K562 (cell line): ENCODE measurements at regions not wholly inside any gene's neighbourhood (a gene's known extent, or its start where the extent isn't known, plus 50 kb on each side); places are given as distances from the start of the nearest gene placed in this dataset.

ENCODE experiments used
- ATAC-seq: fragments of 200-7000 bp; cut with Tn5 transposase; 3 replicates; pipeline ENCODE4 v1.9.1; 2020; ENCODE audit warnings: moderate library complexity
- BruUV-seq: library from RNA; stranded (reverse); fragments of 400-500 nt; replicated peaks from 2 replicates; lab custom pipeline; 2021; lab: Mats Ljungman, UMichigan
- CTCF ChIA-PET: fragments of 300-600 bp; formaldehyde crosslinking; extraction: SDS; loops from one replicate; lab custom pipeline; 2021; ENCODE audit warnings: low intra/inter-chr PET ratio; lab: Yijun Ruan, JAX
- POLR2A ChIA-PET: fragments of 300-600, 350-650 bp; sonication (Branson Sonifier 250); formaldehyde crosslinking; extraction: SDS; loops from one replicate; lab custom pipeline; 2021; ENCODE audit warnings: antibody characterized with exemption, inconsistent platforms; lab: Yijun Ruan, JAX
- DNase-seq, 4 experiments: peaks; one replicate each; pipeline versions ENCODE4 v3.0.0 to v3.0.0-alpha.2; 2011 to 2018; ENCODE audit warnings: low spot score in 3 of 4, mixed read lengths in 3 of 4; ENCODE audit errors: extremely low read depth in 1 of 4
- FAIRE-seq: peaks from 2 replicates; lab custom pipeline; 2011; peaks lifted over from hg19 to GRCh38; lab: Jason Lieb, UNC
- H2AFZ ChIP-seq: 2 replicates; pipeline ENCODE4 v1.6.0; 2011; ENCODE audit warnings: low read depth, low read length, control low read depth, inconsistent platforms
- H3K27ac ChIP-seq: fragments of 200-600 bp; 3 replicates; pipeline ENCODE4 v1.8.0; 2011; ENCODE audit warnings: low read depth, mild to moderate bottlenecking, control low read depth, inconsistent platforms, low read length, moderate library complexity, mixed read lengths; ENCODE audit errors: extremely low read depth
- H3K27me3 ChIP-seq, 2 experiments: fragments of 300-600 bp in 1 of 2; 2 replicates in 1 of 2; 3 replicates in 1 of 2; pipeline versions ENCODE4 v1.6.0 to v1.8.0; 2011; ENCODE audit warnings: inconsistent platforms in 2 of 2, low read length in 2 of 2, mild to moderate bottlenecking in 1 of 2, mixed read lengths in 1 of 2, moderate library complexity in 1 of 2; ENCODE audit not compliant: control insufficient read depth in 2 of 2, insufficient read depth in 2 of 2
- H3K36me3 ChIP-seq: fragments of 300-600 bp; 3 replicates; pipeline ENCODE4 v1.8.0; 2011; ENCODE audit warnings: mild to moderate bottlenecking, low read length, inconsistent platforms; ENCODE audit not compliant: control insufficient read depth, insufficient read depth
- H3K4me1 ChIP-seq, 2 experiments: fragments of 200-600 bp in 1 of 2; replicated peaks in 1 of 2; 2 replicates in 1 of 2; 3 replicates in 1 of 2; pipeline versions ENCODE4 v1.5.1 to v1.8.0; 2011; ENCODE audit warnings: inconsistent platforms in 2 of 2, low read length in 2 of 2, mild to moderate bottlenecking in 1 of 2, mixed read lengths in 1 of 2, moderate library complexity in 1 of 2; ENCODE audit not compliant: control insufficient read depth in 2 of 2, insufficient read depth in 2 of 2
- H3K4me2 ChIP-seq: 2 replicates; pipeline ENCODE4 v1.6.1; 2011; ENCODE audit warnings: low read length, control low read depth, inconsistent platforms, mixed read lengths; ENCODE audit not compliant: insufficient read depth
- H3K4me3 ChIP-seq: fragments of 200-600 bp; sonication (generic), shearing (Covaris generic); 2 replicates; pipeline ENCODE4 v1.5.1; 2016; ENCODE audit warnings: control low read depth, inconsistent platforms
- H3K79me2 ChIP-seq: fragments of 200-600 bp; 3 replicates; pipeline ENCODE4 v1.8.0; 2011; ENCODE audit warnings: low read length, inconsistent platforms; ENCODE audit not compliant: control insufficient read depth, insufficient read depth
- H3K9ac ChIP-seq, 2 experiments: 2 replicates each; pipeline versions ENCODE4 v1.6.0 to v1.6.1; 2011; ENCODE audit warnings: low read depth in 2 of 2, low read length in 2 of 2, control low read depth in 1 of 2, inconsistent platforms in 1 of 2, mild to moderate bottlenecking in 1 of 2, mixed read lengths in 1 of 2; ENCODE audit not compliant: insufficient read depth in 1 of 2
- H3K9me1 ChIP-seq: one replicate; pipeline ENCODE4 v1.6.0; 2011; ENCODE audit warnings: inconsistent platforms, mild to moderate bottlenecking, low read length, moderate library complexity; ENCODE audit not compliant: control insufficient read depth, insufficient read depth
- H3K9me3 ChIP-seq: replicated peaks from 2 replicates; pipeline ENCODE4 v1.5.1; 2011; ENCODE audit warnings: low read depth, low read length, inconsistent platforms; ENCODE audit not compliant: control insufficient read depth, insufficient read depth
- H4K20me1 ChIP-seq: replicated peaks from 2 replicates; pipeline ENCODE4 v1.6.1; 2011; ENCODE audit warnings: low read length, inconsistent platforms, mixed read lengths; ENCODE audit not compliant: control insufficient read depth, insufficient read depth
- ELF2 ChIP-seq: fragments of 250-450 bp; sonication (Bioruptor Pico); IDR thresholded peaks from 2 replicates; pipeline ENCODE4 v1.5.0; 2021; ENCODE audit warnings: mild to moderate bottlenecking
- ETV5 ChIP-seq: sonication (generic); formaldehyde crosslinking; IDR thresholded peaks from 2 replicates; pipeline ENCODE4 v1.4.0; 2020; ENCODE audit warnings: low read depth, mild to moderate bottlenecking, missing genetic modification reagents
- FOXJ3 ChIP-seq: sonication (generic); formaldehyde crosslinking; IDR thresholded peaks from 2 replicates; pipeline ENCODE4 v1.4.0; 2020; ENCODE audit warnings: mild to moderate bottlenecking, missing genetic modification reagents
- GABPB2 ChIP-seq: fragments of 250-450 bp; sonication (Bioruptor Pico); conservative IDR thresholded peaks from 2 replicates; pipeline ENCODE4 v1.5.1; 2021; ENCODE audit warnings: mild to moderate bottlenecking
- HNRNPH1 ChIP-seq: fragments of 200-400 bp; formaldehyde crosslinking; optimal IDR thresholded peaks from 2 replicates; pipeline ENCODE3; 2017; ENCODE audit warnings: low read depth, mild to moderate bottlenecking, low read length, moderate library complexity
- NR4A1 ChIP-seq, 2 experiments: fragments of 250-450 bp in 1 of 2; fragments of 450-650 bp in 1 of 2; sonication (Bioruptor Pico) in 1 of 2; IDR thresholded peaks; 2 replicates each; pipeline versions ENCODE4 v1.4.0 to v1.6.1; 2016 to 2020; ENCODE audit warnings: mild to moderate bottlenecking in 2 of 2, missing compliant biosample characterization in 1 of 2, missing genetic modification characterization in 1 of 2, moderate library complexity in 1 of 2
- POU5F1 ChIP-seq: fragments of 150-350 bp; IDR thresholded peaks from 2 replicates; pipeline ENCODE4 v1.6.1; 2014; ENCODE audit warnings: borderline replicate concordance, low read length, low read depth, mild to moderate bottlenecking; ENCODE audit not compliant: partially characterized antibody
- SNIP1 ChIP-seq: fragments of 450-650 bp; IDR thresholded peaks from 2 replicates; pipeline ENCODE4 v1.7.1; 2017; ENCODE audit warnings: low read depth, mild to moderate bottlenecking
- YY1 ChIP-seq, 3 experiments: IDR thresholded peaks; 2 replicates each; pipeline ENCODE4 v1.6.1; 2011; ENCODE audit warnings: low read length in 2 of 3, mild to moderate bottlenecking in 2 of 3, moderate library complexity in 2 of 3, borderline replicate concordance in 1 of 3, control low read depth in 1 of 3, low read depth in 1 of 3; ENCODE audit not compliant: insufficient read depth in 3 of 3, insufficient replicate concordance in 2 of 3, control insufficient read depth in 1 of 3, insufficient read length in 1 of 3; ENCODE audit errors: extremely low read depth in 1 of 3
- ZBTB7A ChIP-seq: IDR thresholded peaks from 2 replicates; pipeline ENCODE4 v1.6.1; 2011; ENCODE audit warnings: low read depth, mild to moderate bottlenecking, low read length, moderate library complexity, borderline replicate concordance; ENCODE audit not compliant: control insufficient read depth
- ZNF57 ChIP-seq: fragments of 450-650 bp; formaldehyde crosslinking; IDR thresholded peaks from 2 replicates; pipeline ENCODE4 v1.4.0; 2020; ENCODE audit warnings: mild to moderate bottlenecking, moderate library complexity
- WGBS: fragments of 100-300 bp; shearing (Covaris generic); methylation state at CpG from one replicate; pipeline ENCODE4 v1.1.6; 2016; ENCODE audit warnings: low coverage, mixed read lengths; ENCODE audit not compliant: insufficient coverage; ENCODE audit errors: missing lambda C conversion rate; 5-methylcytosine and 5-hydroxymethylcytosine counted together
- in situ Hi-C: fragments of 300-500 bp; cut with MboI; formaldehyde crosslinking; loops from 4 replicates; pipeline ENCODE4 v1.15.0; 2018; ENCODE audit warnings: inconsistent platforms, mixed read lengths
- intact Hi-C: fragments of 100-400 bp; cut with micrococcal nuclease; formaldehyde crosslinking; loops from 2 replicates; pipeline ENCODE4 v1.14.2; 2022

GRCh38 chr6:9428421-9429172 lies 986.3 kb downstream of the TFAP2A start:
- no peak for ATAC-seq
- DNase-seq, result no peak
- Histone ChIP-seq H3K9me1 (no peaks in the 10 kb centered on the region), H2AFZ (no peak overlapping the region), H3K27ac (no peak overlapping the region), H3K4me3 (no peak overlapping the region), H3K4me1 (no peaks in the 10 kb centered on the region), H3K9ac (no peak overlapping the region), H3K79me2 (no peaks in the 10 kb centered on the region), H3K27me3 (no peaks in the 10 kb centered on the region), H3K36me3 (no peaks in the 10 kb centered on the region), H3K4me2 (no peak overlapping the region), H3K9me3 (no peaks in the 10 kb centered on the region; the same call in 1 of the 2 replicates), H4K20me1 (no peaks in the 10 kb centered on the region)
- intact Hi-C loops, result no loop called here
- ChIA-PET CTCF (no interaction called here), POLR2A (no interaction called here)
- no TSS peak for BruUV-seq
- TF ChIP-seq YY1 (IDR thresholded peaks at IDR 0.05; ENCODE audit: borderline replicate concordance in 1 of 3, control insufficient read depth in 1 of 3, extremely low read depth in 1 of 3, insufficient read depth in 3 of 3, insufficient read length in 1 of 3, insufficient replicate concordance in 2 of 3, low read depth in 1 of 3, low read length in 2 of 3) (no peak), POU5F1 (no peak), ELF2 (CRISPR knock-in tag) (no peak), ZBTB7A (no peak), SNIP1 (no peak), HNRNPH1 (no peak), GABPB2 (CRISPR knock-in tag) (no peak), ETV5 (CRISPR knock-in tag) (no peak), NR4A1 (CRISPR knock-in tag; IDR thresholded peaks at IDR 0.05) (no peak), NR4A1 (tag; IDR thresholded peaks at IDR 0.05) (no peak), FOXJ3 (CRISPR knock-in tag) (no peak), ZNF57 (CRISPR knock-in tag) (no peak)
- no peak for FAIRE-seq
- WGBS, result 3% methylated on average over 2 of the region's 2 CpGs
- in situ Hi-C loops, result no loop called here
